Ectodermal cell (in vitro differentiated cells): ENCODE measurements at regions not wholly inside any gene's neighbourhood (a gene's known extent, or its start where the extent isn't known, plus 50 kb on each side); places are given as distances from the start of the nearest gene placed in this dataset.

ENCODE experiments used
- H3K27ac ChIP-seq: 2 replicates; pipeline ENCODE4 v1.7.0; 2013; ENCODE audit warnings: mild to moderate bottlenecking, low read depth, low read length; ENCODE audit not compliant: insufficient read depth, poor library complexity, severe bottlenecking
- H3K27me3 ChIP-seq: 2 replicates; pipeline ENCODE4 v1.7.0; 2013; ENCODE audit warnings: mild to moderate bottlenecking, low read length; ENCODE audit not compliant: insufficient read depth, control insufficient read depth, poor library complexity, severe bottlenecking
- H3K36me3 ChIP-seq: one replicate; pipeline ENCODE4 v1.7.0; 2013; ENCODE audit warnings: low read length; ENCODE audit not compliant: control insufficient read depth, insufficient read depth
- H3K4me1 ChIP-seq: one replicate; pipeline ENCODE4 v1.7.0; 2013; ENCODE audit warnings: low read length; ENCODE audit not compliant: control insufficient read depth, insufficient read depth
- H3K4me3 ChIP-seq: 2 replicates; pipeline ENCODE4 v1.7.0; 2013; ENCODE audit warnings: low read depth, low read length, control low read depth; ENCODE audit not compliant: insufficient read depth
- H3K9me3 ChIP-seq: 2 replicates; pipeline ENCODE4 v1.7.0; 2013; ENCODE audit warnings: mild to moderate bottlenecking, low read length, moderate library complexity; ENCODE audit not compliant: control insufficient read depth
- WGBS, 2 experiments: methylation state at CpG; one replicate each; pipeline ENCODE4 v1.1.7; 2013; ENCODE audit warnings: missing lambda C conversion rate in 2 of 2; 5-methylcytosine and 5-hydroxymethylcytosine counted together

DNA sequence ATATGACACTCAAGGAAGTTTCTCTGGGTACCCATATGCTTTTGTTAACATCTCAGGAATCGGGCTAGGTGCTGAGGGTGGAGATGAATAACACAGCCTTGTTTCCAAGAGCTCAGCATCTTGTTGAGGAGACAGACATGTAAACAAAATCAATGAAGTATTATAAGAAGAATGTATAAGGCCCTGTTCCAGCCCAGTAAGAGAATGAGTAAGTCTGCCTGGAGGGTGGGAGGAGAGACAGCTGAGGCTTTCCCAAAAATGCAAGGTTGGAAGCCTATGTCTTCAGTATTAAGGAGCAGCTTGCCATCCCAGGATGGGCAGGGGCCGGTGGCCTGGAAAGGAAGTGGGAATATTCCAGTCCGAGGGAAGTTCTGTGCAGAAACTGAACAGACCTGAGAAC is 615.3 kb upstream of the BTBD3 start:
- Histone ChIP-seq H3K4me1 (no peaks in the 10 kb centered on the region), H3K27me3 (no peaks in the 10 kb centered on the region), H3K9me3 (no peaks in the 10 kb centered on the region), H3K4me3 (no peak overlapping the region), H3K27ac (no peak overlapping the region), H3K36me3 (no peaks in the 10 kb centered on the region)
- WGBS, 2 experiments, result 91 to 93% methylated on average over 3 of the region's 3 CpGs

DNA sequence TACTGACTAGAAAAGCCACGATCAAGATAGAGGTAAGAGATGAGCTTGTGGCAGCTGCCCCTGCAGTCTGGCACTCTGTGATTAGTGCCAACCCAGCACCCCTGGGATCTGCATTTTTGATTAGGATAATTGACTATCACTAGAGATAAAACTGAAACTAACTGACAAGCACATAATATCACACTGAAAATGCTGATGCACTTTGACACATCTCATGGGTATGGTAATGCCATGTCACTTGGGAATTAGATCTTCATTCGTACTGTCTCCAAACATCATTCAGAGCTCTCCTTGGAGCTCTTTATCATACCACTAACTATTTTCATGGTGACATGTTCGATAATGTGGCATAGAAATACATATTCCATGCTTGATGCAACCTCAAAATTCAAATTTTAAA is 612.9 kb upstream of the BTBD3 start:
- Histone ChIP-seq H3K4me1 (no peaks in the 10 kb centered on the region), H3K4me3 (no peak overlapping the region), H3K27me3 (no peaks in the 10 kb centered on the region), H3K27ac (no peak overlapping the region), H3K9me3 (no peaks in the 10 kb centered on the region), H3K36me3 (no peaks in the 10 kb centered on the region)
- 95 to 98% methylated on average over 3 of the region's 3 CpGs for WGBS, 2 experiments

- no peaks in the 10 kb centered on the region for H3K4me1 ChIP-seq
- no peak overlapping the region for H3K27ac ChIP-seq
- no peaks in the 10 kb centered on the region for H3K27me3 ChIP-seq
- 58 to 77% methylated on average over 2 of the region's 2 CpGs for WGBS, 2 experiments
- no peaks in the 10 kb centered on the region for H3K36me3 ChIP-seq
- no peaks in the 10 kb centered on the region for H3K9me3 ChIP-seq
- H3K4me3 ChIP-seq, result no peak overlapping the region
These were observed 612.3 kb upstream of the BTBD3 start for GRCh38 chr20:11305406-11305805.

DNA sequence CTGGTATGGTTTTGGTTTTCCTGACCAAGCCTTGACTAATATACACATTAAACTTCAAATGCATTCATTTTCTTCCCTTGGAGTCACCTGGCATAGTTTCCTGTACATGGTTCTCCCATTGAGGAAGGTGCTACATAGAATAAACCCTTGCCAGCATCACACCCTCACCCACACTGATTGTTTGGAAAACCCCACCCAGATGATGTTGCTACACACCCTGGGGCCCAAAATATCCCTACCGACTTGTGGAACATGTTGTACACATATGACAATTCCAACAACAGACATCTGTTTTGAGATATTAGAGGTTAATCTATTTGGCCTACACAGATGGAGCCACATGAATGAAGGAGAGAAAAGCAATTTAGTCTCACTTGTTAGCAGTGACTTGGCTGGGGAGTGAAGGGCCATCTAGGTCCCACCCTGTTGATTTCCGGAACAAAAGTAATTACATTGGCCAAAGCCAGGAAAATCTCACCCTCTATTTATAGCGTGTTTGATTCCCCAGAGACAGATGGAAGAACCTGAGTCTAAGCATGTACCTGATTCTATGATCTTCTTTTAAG is 606.0 kb upstream of the BTBD3 start:
- Histone ChIP-seq H3K9me3 (no peaks in the 10 kb centered on the region), H3K27ac (no peak overlapping the region), H3K36me3 (no peaks in the 10 kb centered on the region), H3K4me3 (no peak overlapping the region), H3K27me3 (no peaks in the 10 kb centered on the region), H3K4me1 (no peaks in the 10 kb centered on the region)
- 90 to 98% methylated on average over 2 to 3 of the region's 3 CpGs for WGBS, 2 experiments

- H3K36me3 ChIP-seq, result no peaks in the 10 kb centered on the region
- H3K9me3 ChIP-seq, result no peaks in the 10 kb centered on the region
- no peak overlapping the region for H3K4me3 ChIP-seq
- H3K27me3 ChIP-seq, result no peaks in the 10 kb centered on the region
- H3K27ac ChIP-seq, result no peak overlapping the region
- WGBS, 2 experiments, result 100% methylated on average over 1 of the region's 2 CpGs; no CpG with 5 or more reads in 1 of the 2 experiments
- no peaks in the 10 kb centered on the region for H3K4me1 ChIP-seq
These were observed 602.2 kb upstream of the BTBD3 start for GRCh38 chr20:11315525-11315924.

DNA sequence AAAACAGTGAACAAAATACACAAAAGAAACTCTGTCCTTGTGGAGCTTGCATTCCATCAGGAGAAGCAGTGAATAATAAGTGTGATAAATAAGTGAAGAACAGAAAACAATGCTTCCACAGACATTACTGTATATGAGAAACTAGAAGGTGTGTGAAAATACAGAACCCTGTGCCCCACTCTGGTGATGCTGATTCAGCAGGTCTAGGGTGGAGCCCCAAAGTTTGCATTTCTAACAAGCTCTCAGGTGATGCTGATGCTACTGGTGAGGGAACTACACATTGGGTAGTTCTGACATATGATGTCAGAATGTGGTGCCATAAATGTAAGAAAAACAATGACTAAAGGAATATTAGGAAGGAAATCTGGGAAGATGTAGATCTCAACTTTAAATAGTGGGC is 601.4 kb upstream of the BTBD3 start:
- Histone ChIP-seq H3K9me3 (no peaks in the 10 kb centered on the region), H3K36me3 (no peaks in the 10 kb centered on the region), H3K27ac (no peak overlapping the region), H3K4me3 (no peak overlapping the region), H3K4me1 (no peaks in the 10 kb centered on the region), H3K27me3 (no peaks in the 10 kb centered on the region)

DNA sequence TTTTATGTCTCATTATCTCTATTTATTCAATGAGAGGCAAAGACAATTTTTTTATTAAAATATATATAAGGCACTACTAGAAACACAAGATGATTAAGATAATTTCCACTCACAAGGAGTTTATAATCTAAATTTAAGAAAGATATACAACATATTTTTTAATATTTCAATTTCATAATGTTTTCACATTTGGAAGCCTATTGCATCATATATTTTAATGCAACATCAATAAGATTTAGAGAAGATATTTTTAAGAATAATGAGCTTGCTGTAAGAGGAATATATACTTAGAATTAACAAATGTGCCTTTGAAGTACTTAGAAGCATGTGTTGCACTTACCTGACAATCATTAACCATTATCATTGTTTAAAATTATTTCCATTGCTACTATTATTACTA is 597.7 kb upstream of the BTBD3 start:
- Histone ChIP-seq H3K27me3 (no peaks in the 10 kb centered on the region), H3K4me1 (no peaks in the 10 kb centered on the region), H3K4me3 (no peak overlapping the region), H3K36me3 (no peaks in the 10 kb centered on the region), H3K9me3 (no peaks in the 10 kb centered on the region), H3K27ac (no peak overlapping the region)

DNA sequence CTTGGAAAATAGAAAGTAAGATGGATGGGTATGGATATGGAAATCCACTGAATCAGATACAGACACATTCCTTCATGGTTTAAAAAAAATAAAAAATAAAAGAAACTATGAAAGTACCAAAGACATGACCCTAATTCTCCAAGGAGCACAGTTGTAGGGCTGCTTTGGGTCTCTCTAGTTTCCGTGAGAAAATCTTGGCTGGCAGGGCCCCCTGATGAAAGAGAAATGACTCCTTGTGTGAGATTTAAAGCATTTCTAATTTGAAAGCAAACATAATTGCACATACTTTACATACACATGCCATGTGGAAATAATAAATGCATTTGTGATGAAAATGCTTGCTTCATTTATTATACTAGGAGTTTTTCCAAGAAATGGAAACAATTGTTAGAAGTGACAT is 593.9 kb upstream of the BTBD3 start:
- Histone ChIP-seq H3K36me3 (no peaks in the 10 kb centered on the region), H3K27me3 (no peaks in the 10 kb centered on the region), H3K4me3 (no peak overlapping the region), H3K27ac (no peak overlapping the region), H3K4me1 (no peaks in the 10 kb centered on the region), H3K9me3 (no peaks in the 10 kb centered on the region)
- 100% methylated on average over 1 of the region's 1 CpG for WGBS, 2 experiments

DNA sequence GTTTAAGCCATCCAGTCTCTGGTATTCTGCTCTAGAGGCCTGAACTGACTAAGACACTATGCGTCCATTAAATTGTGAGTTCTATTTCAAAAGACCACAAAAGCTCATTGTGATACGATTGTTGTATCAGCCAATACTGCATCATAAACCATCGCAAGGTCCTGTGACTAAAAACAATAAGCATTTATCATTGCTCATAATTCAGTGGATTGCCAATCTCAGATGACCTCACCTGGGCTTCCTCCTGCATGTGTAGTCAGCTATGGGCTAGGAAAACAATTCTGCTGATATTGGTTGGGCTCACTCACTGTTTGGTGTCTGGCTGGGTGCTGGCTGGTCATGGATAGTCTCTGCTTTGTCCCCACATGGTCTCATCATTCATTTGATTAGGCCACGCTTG is 592.7 kb upstream of the BTBD3 start:
- Histone ChIP-seq H3K4me1 (no peaks in the 10 kb centered on the region), H3K4me3 (no peak overlapping the region), H3K36me3 (no peaks in the 10 kb centered on the region), H3K9me3 (no peaks in the 10 kb centered on the region), H3K27ac (no peak overlapping the region), H3K27me3 (no peaks in the 10 kb centered on the region)
- 93 to 95% methylated on average over 4 of the region's 4 CpGs for WGBS, 2 experiments

DNA sequence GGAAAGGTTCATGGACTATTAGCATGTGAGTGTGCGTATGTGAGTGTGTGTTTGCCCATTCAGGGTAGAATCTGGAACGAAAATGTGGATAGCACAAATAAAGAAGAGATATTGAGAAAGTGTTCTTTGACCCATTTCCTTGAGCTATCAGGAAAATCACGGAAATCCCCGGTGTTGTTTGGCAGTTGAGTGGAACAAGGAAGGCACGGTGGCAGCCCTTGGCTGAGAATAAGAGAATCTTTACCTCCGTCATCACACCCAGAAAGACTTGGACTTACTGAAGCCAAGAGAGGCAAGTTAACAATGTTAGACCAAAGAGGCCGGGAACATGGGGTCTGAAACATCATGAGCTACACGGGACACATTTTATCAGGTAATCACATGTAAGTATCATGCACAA is 588.9 kb upstream of the BTBD3 start:
- Histone ChIP-seq H3K36me3 (no peaks in the 10 kb centered on the region), H3K27me3 (no peaks in the 10 kb centered on the region), H3K4me1 (no peaks in the 10 kb centered on the region), H3K9me3 (no peaks in the 10 kb centered on the region), H3K4me3 (no peak overlapping the region), H3K27ac (no peak overlapping the region)
- WGBS, 2 experiments, result 93 to 95% methylated on average over 8 of the region's 8 CpGs

DNA sequence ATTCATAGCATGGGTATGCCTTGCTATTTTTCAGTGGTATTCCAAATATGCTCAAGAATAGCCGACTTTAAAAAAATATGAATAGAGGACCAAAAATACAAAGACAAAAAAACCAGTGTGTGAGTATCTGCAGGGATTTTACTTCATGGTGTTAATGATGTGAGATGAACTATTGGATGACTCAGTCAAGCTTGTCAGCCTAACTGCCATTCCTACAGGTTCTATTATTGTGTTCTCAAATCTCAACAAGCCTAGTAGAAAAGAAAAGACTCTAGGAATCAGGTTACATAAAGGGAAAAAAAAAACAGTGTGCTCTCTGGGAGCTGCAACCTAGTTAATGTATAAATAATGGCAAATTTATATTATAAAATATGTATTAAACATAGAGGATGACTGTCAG is 588.4 kb upstream of the BTBD3 start:
- Histone ChIP-seq H3K4me1 (no peaks in the 10 kb centered on the region), H3K4me3 (no peak overlapping the region), H3K9me3 (no peaks in the 10 kb centered on the region), H3K27me3 (no peaks in the 10 kb centered on the region), H3K36me3 (no peaks in the 10 kb centered on the region), H3K27ac (no peak overlapping the region)
- WGBS, 2 experiments, result 100% methylated on average over 1 of the region's 1 CpG
